HG03378 (cell line): ENCODE measurements at regions not wholly inside any gene's neighbourhood (a gene's known extent, or its start where the extent isn't known, plus 50 kb on each side); places are given as distances from the start of the nearest gene placed in this dataset.

ENCODE experiments used
- ATAC-seq: cut with Tn5 transposase; IDR thresholded peaks from one replicate; pipeline ENCODE4 v1.9.1; 2021; ENCODE audit warnings: mild to moderate bottlenecking, moderate library complexity; ENCODE audit not compliant: unreplicated experiment

DNA sequence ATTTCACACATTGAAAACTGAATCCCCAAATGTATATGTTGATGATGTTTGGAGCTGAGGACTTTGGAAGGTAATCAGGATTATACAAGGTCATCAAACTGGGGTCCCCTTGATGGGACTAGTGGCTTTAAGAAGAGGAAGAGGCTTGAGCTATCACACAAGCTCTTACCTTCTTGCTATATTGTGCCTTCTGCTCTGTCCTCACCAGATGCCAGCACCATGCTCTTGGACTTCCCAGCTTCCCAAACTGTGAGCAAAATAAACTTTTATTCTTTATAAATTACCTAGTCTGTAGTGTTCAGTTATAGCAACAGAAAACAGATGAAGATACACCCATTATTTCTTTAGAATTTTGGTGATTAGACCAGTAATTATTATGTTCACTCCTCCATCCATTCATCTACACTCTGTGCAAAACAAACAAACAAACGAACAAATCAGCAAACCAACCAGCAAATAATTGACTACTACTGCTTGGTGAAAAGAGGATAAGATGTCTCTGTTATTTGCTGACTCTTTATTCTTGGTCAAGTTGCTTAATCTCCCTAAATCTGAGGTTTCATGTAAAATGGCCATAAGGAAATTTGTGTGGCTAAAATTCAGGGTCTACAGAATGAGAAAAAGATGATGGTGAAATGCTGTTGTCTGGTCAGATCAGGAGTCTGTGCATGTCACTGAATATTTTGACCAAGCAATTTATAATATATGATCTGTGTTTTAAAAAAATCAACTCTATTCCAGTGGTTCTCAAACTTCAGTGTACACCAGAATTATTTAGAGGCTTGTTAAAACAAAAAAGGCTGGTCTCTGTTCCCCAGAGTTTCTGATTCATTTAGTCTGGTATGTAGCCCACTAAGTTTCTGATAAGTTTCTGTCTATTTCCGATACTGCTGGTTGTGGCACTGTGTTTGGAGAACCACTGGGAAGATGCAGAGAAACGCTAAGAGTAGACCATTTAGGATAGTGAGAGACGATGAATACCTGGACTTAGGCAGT is 854.1 kb downstream of the MAT2B start:
- no peak for ATAC-seq

DNA sequence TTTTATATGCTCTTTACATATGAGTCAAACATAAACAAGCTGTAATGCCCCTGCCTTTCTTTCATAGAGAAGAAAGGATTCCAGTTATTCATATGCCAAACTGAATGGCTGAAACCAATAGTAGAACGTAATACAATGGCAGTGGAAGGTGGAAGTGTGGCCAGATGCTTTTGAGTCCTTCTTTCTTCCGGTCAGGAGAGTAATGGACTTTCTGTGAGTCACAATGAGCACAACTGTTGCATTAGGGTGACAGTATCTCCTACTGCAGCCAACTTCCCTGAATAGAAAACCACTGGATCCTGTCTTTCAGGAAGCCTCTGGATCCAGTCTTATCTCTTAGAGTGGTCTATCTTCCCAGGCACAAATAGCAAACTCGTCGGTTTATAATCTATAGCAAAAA is 855.2 kb downstream of the MAT2B start:
- ATAC-seq = no peak

DNA sequence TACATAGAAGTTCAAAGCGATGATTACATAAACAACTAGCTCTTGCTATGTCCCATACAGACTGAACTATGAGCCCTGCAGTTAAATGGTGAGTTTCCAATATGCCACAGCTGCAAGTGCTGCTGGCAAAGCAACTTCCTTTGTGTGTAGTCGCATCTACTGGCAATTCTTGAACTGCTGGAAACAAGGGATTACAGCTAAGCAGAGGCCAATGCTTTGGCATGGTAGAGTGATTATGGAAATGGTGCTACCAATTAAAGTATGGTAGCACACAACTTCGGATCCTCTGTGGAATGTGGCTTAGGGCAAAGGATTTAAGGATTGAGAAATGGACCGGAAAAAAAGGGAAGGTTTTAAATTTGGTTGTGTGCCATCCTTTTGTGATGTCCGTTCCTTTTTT is 856.6 kb downstream of the MAT2B start:
- no peak for ATAC-seq

DNA sequence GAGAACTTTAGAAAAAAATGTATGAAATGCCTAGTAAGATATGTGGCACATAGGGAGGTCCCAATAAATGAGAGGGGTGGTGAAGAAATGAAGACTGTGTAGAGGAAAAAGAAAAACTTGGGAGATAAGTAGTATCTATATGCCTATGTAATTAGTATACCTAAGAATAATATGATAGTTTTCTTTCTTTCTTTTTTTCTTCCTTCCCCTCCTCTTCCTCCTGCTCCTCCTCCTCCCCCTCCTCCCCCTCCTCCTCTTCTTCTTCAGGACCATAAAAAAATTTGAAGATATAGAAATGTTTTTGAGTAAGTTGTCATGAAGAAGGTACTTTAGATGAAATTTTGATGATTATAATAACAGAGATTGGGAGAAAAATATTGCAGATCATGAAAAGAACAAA is 857.4 kb downstream of the MAT2B start:
- no peak for ATAC-seq

DNA sequence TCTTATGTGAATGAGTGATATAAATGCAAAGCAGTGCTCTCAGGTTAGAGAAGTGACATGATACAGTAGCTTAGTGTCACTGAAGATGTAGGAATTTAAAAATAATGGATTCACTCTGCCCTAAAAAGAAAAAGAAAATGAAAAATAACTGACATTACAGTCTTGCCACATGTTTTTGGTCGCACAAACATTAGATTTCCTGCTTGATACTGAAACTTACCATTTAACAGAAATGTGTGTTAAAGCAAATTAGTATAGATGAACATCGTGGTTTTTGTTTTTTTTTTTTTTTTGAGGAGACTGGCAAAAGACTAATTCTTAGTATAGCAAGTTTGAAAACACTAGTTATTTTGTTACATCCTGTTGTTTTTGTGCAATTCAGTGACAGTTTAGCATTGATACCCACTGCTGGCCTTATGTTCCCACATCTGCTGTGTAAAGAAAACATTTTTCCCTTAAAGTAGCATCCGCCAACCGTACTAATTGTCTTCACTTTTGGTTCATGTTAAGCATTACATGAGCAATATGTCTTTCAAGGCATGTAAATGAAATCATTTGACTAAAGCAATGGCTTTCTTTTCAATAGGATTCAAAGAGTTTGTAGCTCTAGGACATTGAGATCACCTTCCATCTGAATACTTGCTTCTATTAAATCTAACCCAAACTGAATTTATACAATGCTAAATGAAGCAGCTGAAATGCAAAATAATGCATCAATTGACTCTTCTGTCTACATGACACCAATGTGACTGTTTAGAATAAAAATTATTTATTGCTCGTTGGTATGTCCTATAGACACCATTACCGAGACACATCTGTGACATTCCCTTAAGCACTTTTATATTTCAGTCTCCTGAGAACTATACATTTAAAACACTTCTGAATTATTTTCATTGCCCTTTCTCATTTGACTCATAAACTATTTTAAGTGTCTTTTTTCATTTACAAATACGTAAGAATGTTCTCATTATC is 859.1 kb downstream of the MAT2B start:
- ATAC-seq = no peak

DNA sequence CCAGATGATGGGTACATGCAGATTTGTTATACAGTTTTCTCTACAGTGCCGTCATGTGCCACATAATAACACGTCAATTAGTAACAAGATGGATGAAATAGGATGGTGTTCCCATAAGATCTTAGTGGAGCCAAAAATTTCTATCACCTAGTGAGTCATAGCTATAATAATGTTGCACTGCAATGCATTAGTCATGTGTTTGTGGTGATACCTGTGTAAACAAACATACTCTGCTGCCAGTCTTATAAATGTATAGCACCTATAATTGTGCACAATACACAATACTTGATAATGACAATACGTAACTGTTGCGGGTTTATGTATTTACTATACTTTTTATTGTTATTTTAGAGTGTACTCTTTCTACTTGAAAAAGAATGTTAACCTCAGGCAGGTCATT is 865.4 kb downstream of the MAT2B start:
- ATAC-seq = no peak

DNA sequence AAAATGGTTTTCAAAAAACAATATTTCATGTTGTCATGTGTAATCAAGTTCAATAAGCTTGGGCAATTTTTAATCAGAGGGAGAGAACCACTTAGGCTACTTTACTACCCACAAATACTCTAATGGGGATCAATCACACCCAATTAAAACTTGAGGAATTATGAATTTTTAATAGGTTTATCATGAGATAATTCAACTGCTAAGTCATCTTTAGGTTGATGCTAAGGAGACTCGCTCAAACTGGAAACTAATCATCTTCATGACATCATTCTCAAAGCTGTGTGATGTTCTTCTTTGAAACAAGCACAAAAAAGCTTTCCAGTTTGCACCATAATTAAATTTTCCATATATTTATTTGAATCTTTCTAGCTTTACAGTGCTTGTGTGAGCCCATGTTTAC is 867.5 kb downstream of the MAT2B start:
- ATAC-seq = no peak

DNA sequence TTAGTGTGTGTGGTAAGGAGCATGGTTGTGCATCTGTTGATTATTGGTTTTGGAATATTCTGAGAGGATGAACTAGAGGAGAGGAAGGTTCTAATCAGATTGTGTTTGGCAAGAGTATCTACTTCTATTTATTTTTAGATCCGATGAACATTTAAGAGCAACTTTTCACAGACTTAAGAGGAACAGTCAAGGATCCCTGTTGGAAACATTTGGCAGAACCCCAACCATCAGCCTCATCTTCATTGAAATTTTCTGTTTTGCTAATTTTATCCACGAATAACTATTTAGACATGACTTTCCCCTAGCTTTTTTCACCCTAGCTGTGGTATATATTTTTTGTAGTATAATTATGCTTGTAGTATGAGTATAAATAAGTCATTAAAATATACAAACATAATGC is 868.5 kb downstream of the MAT2B start:
- no peak for ATAC-seq

DNA sequence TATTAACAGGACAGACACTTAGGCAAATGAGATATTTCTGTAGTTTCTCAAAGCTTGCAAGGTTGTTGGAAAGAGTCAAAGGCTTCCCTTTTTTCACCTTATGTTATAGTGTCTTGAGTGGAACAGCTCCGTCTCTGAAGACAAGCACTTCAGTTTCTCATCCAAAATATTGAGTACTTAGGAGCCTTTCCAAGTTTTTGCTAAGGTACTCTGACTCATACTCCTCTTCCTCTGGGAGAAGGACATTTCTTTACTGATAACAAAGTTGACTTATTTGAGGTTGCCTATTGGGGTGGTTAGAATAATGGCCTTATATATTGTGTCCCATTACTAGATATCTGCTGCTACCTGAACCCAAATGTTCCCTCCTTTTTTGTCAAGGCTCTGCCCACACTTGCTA is 869.6 kb downstream of the MAT2B start:
- ATAC-seq = no peak

DNA sequence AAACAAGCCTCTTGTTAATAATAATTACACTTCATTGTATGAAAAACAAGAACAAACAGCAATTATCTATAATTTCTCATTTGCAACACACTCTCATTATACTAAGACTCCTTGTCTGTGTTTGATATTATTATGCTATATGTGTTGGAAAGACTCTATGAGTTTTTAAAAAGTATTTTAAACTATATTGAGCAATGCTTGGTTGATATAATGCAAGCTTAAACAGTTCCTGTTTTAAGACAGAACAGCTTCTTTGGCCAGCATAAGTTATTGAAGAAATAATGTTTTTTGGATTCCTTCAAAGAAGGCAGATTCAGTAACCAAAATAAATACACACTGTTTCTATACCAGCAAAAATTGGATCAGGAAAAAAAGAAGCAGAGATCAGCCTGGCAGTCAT is 871.4 kb downstream of the MAT2B start:
- ATAC-seq = no peak

DNA sequence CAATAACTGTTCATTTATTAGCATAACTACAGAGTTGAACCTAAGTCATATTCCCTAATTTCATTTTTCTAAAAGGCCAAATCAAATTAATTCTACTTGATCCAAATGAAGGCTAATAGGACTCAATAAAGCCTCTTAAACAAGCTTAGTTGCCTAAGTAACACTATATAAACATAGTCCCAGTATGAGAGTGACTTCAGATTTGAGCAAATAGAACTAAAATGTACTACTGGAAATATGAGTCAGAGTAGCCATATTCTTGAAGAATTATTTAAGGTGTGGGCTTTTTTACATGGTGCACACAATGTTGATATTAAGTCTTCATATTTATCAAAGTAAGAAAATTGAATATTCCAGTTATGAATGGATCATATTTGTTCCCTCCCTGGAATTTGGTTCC is 872.3 kb downstream of the MAT2B start:
- ATAC-seq = no peak

DNA sequence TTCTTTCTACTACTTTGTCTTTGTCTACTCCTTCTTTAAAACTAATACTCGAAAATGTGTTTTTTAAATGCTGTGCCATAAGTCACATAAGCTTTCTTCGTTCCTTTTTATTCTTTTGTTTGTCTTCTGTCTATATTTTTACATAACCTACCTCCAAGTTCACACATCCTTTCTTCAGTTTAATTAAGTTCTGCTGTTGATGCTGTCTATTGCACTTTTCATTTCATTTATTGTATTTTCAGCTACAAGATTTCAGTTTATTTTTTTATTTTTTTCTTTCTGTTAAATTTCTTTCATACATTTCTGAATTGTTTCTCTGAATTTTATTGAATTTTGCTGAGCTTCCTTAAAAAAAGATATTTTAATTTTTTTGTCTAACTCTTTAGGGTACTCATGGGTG is 878.2 kb downstream of the MAT2B start:
- ATAC-seq = no peak

DNA sequence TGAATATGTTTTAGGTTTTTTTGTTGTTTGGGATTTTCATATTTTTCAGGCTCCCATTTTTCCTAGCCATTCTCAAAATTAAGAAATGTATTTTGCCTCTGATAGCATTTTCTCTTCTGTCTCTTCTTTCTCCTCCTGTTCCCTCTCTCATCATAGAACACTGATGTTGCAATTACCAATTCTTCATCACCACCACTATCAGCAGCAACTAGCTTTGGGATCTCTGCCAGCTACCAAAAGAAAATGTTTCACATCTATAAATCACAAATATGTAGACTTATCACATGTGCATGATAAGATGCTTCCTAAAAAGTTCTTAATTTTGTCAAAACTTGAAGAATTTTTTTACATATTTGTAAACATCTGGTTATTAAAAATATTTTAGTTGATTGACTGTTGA is 887.1 kb downstream of the MAT2B start:
- no peak for ATAC-seq

DNA sequence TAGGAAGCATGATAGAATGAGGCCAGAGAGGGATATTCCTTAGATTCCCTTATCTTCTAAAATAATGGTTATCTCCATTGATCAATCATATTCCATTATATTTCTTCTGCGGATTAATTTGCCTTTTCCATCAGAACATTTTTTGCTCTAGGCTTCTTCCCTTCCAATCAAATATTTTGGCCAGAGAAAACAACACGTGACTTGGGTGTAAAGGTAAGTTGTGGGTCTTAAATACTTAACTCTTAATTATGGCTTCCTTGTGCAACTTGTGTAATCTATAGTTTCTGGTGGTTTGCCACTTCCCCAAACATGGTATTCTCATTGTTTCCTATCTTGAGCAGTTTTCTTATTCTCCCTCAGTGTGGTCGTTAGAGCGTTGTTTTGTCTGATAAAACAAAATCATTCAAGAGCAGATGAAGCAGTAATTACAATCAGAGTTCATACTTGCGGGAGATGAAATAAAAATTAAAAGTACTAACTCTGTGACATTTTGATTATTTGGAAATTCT is 889.3 kb downstream of the MAT2B start:
- ATAC-seq = no peak

DNA sequence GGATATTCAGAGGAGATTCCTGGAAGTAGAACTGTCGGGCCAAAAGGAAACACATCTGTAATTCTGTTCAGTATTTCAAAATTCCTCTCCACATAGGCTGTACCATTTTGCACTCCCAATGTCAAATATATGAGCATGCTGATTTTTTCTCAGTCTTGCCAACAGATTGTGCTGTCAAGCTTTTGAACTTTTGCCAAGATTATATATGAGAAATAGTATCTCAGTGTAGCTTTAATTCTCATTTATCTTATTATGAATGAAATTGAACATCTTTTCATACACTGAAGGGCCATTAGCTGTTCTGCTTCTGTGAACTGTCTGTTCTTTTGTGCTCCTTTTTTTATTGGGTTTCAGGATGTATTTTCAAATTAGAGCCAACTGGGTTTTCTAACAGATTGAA is 907.1 kb downstream of the MAT2B start:
- no peak for ATAC-seq

DNA sequence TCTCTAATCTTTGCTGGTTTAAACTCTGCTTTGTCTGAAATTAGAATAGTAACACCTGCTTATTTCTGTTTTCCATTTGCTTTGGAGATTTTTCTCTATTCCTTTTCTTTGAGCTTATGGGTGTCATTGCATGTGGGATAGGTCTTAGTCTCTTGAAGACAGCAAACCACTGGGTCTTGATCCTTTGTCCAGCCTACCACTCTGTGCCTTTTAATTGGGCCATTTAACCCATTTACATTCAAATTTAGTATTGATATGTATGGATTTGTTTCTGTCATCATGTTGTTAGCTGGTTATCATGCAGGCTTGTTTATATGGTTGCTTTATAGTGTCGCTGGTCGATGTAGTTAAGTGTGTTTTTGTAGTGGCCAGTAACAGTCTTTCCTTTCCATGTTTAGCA is 914.7 kb downstream of the MAT2B start:
- ATAC-seq = no peak

DNA sequence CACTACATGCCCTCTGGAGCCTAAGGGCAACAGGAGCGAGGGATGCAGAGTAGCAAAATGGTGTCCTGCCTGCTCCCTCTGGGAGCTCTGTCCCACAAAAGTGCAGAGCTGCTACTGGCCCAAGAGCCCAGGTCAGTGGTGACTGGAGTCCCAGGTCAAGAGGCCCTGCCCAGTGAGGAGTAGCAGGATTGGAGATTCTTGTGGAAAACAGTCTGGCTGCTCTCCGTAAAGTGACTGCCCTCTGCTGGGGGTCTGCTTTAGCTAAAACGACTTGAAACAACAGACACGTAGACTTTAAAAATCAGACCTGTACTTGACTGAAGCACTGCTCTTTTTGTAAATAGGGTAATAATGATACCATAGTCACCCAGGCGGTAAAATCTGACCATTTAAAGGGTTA is 917.0 kb downstream of the MAT2B start:
- no peak for ATAC-seq

DNA sequence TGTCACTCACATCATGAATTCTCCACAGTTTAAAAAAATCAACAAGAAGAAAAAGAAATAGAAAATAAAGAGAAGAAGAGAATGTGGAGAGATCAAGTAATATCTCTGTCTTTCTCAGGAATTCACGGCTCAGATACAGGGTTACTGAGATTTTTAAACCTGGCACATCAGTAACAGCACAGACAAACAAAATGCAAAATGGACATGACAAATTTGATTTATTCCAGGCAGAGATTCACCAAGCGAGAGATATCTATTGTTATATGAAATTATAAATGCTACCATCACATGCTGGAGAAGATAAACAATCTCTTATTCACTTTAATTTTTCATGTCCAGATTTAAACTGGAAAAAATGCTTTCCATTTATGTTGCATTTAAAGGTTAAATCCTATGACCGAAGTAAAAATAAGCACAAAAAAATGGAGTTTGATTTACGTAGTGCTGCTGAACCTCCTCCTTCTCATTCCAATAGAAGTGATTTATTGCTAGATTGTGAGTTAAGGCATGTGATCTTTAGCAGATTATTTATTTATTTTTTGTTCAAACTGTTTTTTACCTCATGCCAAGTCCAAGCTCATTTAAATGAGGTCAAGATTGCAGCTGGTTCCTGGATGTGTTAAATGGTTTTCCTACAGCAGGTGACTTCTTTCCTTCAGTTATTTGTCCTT is 926.4 kb downstream of the MAT2B start:
- no peak for ATAC-seq

DNA sequence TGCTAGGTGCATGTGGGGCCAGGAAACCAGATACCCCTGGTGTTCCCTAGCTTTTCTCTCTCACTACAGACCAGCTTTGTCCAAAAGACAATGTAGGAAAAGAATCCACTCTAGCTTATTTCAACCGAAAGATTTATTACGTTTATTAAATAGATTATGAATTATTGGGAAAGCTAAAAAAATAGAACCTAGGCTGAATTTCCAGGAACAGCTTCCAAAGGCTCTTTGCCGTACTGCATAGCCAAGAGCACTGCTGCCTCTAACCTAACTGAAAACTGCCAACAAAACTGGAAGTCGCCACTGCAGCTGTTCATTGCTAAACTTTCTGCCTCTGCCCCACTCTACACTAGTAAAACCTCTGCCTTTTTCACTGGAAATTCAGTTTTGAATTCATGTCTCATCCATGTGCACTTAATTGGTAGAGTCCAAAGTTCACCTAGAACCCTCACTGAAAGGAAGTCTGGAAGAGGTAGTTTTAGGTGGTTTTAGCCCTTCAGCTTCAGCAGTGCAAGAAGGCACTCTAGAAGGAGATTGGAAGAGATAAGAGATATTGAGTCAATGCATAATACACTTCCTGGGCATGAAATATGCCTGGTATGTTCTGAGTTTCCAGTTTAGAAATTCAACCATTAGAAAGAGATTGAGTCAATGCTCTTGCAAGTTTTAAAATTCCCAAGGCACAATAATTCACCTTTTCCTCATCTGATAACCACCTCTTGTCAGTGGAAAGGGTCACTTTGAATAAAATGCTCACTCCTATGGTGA is 927.9 kb downstream of the MAT2B start:
- ATAC-seq = no peak

DNA sequence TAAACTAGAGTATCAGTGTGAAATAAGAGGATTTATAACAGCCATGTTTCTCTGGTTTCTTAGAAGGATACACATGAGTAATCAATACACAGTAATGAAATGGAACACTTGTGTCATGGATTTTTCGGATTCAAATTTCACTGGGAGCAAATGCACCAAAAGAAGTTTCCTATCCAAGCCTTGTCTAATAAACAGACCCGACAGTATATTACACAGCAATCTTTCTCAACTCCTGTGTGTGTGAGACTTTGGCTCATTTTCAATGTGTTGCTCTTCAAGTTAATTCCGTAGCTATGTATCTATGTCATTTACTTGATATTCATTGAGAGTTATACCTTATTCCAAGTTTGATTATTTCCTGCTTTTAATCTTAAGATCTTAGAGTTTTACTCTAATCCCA is 930.2 kb downstream of the MAT2B start:
- no peak for ATAC-seq
